Uterus (tissue), 3 donors: ENCODE measurements at regions not wholly inside any gene's neighbourhood (a gene's known extent, or its start where the extent isn't known, plus 50 kb on each side); places are given as distances from the start of the nearest gene placed in this dataset.

Experiments
- DNase-seq, 2 donors: peaks; one replicate each; pipeline ENCODE4 v3.0.0-alpha.2; 2019 to 2020
- H3K27ac ChIP-seq, 2 donors: fragments of 200-600 bp; sonication (generic); 1 replicate in 1 of 2; 2 replicates in 1 of 2; pipeline ENCODE4 v1.5.1; 2016 to 2018
- H3K27me3 ChIP-seq, 2 donors: fragments of 200-600 bp; sonication (generic); one replicate each; pipeline ENCODE4 v1.5.1; 2018 to 2019; ENCODE audit warnings: control low read depth in 1 of 2
- H3K36me3 ChIP-seq, 2 donors: fragments of 200-600 bp; sonication (generic); one replicate each; pipeline ENCODE4 v1.5.1; 2019; ENCODE audit warnings: control low read depth in 1 of 2
- H3K4me1 ChIP-seq, 2 donors: fragments of 200-600 bp; sonication (generic); one replicate each; pipeline ENCODE4 v1.5.1; 2018 to 2019; ENCODE audit warnings: control low read depth in 1 of 2
- H3K4me3 ChIP-seq, 2 donors: fragments of 200-600 bp; sonication (generic); 1 replicate in 1 of 2; 2 replicates in 1 of 2; pipeline ENCODE4 v1.5.1; 2018 to 2019; ENCODE audit warnings: mild to moderate bottlenecking in 1 of 2
- H3K9me3 ChIP-seq, 2 donors: fragments of 200-600 bp; sonication (generic); one replicate each; pipeline ENCODE4 v1.5.1; 2019; ENCODE audit warnings: control low read depth in 1 of 2
- POLR2A ChIP-seq, 2 donors: fragments of 450-650 bp; IDR thresholded peaks; one replicate each; pipeline ENCODE4 v1.6.1; 2016; ENCODE audit warnings: antibody characterized with exemption in 2 of 2, mild to moderate bottlenecking in 1 of 2, moderate library complexity in 1 of 2
- intact Hi-C: fragments of 100-400 bp; cut with DNase I; formaldehyde crosslinking; loops from one replicate; pipeline ENCODE4 v1.15.1; 2023; ENCODE audit warnings: low total_unique reads
- TF ChIP-seq, protein P1 (sequence below), 4 experiments: fragments of 200-600 bp in 2 of 4; fragments of 450-650 bp in 2 of 4; sonication (generic) in 2 of 4; IDR thresholded peaks; one replicate each; pipeline ENCODE4 v1.5.1; 2016 to 2019; ENCODE audit warnings: antibody characterized with exemption in 4 of 4, mild to moderate bottlenecking in 2 of 4, moderate library complexity in 1 of 4
- donor health status: DM: yes; HTN: yes; CAD: no.

- H3K27ac ChIP-seq = no peak overlapping the region
- H3K36me3 ChIP-seq = no peaks in the 10 kb centered on the region
- no peaks in the 10 kb centered on the region for H3K27me3 ChIP-seq
- no peaks in the 10 kb centered on the region for H3K9me3 ChIP-seq
- intact Hi-C loops = no loop called here
- no peak for DNase-seq
- no peaks in the 10 kb centered on the region for H3K4me1 ChIP-seq
- TF ChIP-seq, protein P1, sequence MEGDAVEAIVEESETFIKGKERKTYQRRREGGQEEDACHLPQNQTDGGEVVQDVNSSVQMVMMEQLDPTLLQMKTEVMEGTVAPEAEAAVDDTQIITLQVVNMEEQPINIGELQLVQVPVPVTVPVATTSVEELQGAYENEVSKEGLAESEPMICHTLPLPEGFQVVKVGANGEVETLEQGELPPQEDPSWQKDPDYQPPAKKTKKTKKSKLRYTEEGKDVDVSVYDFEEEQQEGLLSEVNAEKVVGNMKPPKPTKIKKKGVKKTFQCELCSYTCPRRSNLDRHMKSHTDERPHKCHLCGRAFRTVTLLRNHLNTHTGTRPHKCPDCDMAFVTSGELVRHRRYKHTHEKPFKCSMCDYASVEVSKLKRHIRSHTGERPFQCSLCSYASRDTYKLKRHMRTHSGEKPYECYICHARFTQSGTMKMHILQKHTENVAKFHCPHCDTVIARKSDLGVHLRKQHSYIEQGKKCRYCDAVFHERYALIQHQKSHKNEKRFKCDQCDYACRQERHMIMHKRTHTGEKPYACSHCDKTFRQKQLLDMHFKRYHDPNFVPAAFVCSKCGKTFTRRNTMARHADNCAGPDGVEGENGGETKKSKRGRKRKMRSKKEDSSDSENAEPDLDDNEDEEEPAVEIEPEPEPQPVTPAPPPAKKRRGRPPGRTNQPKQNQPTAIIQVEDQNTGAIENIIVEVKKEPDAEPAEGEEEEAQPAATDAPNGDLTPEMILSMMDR (IDR thresholded peaks at IDR 0.05) = no peak
- TF ChIP-seq POLR2A (IDR thresholded peaks at IDR 0.05) = no peak
- no peak overlapping the region for H3K4me3 ChIP-seq
Observed at GRCh38 chr9:108591121-108591520, 264.7 kb downstream of the ACTL7B start.

DNA sequence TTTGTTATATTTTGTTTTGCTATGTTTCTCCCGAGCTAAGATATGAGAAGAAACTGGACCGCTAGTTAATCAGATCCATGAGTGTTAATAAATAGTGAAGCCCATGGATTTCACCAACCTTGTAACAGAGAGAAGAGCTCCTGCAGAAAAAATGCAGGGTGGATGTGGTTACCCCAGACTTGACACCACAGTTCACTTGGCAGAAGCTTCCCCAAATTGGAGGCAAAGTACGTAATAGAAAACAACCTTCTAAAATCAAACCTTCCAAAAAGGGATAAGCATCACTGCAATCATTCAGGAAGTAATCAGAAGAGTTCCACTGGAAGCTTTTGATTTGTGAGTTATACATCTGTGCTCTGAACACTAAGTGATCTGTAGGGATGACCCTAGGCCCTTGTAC lies 267.5 kb downstream of the ACTL7B start:
- intact Hi-C loops = no loop called here
- TF ChIP-seq, protein P1 (IDR thresholded peaks at IDR 0.05) = no peak
- TF ChIP-seq POLR2A (IDR thresholded peaks at IDR 0.05) = no peak

DNA sequence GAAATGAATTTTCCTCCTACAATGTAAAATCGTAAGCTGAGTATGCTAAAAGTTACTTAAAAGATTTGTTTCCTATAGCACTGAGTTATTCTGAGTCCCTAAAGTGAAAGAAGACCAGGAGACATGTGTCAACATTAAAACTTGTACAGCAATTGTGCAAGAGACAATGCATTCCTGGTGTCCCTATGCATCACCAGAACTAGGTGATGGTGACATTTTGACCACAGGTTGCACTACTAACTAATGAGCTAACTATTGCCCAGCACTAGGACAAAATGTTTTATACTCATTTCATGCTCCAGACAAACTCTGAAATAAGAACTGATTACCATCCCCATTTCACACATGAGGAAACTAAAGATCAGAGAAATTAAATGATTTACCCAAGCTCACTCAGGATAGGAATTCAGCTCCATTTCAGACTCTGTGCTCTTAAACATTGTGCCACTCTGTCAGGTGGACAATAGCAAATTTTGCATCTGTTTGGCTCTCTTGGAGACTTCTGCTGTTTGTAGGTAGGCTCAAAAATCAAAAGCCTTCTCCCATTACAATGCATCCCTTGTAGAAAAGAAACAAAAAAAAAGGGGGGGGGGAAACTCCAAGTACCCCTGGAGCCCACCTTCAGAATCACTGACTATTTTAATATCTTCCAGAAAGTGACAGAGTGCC lies 269.2 kb downstream of the ACTL7B start:
- Histone ChIP-seq H3K27me3 (no peaks in the 10 kb centered on the region), H3K27ac (no peak overlapping the region), H3K4me3 (no peak overlapping the region), H3K4me1 (no peaks in the 10 kb centered on the region), H3K9me3 (no peaks in the 10 kb centered on the region), H3K36me3 (no peaks in the 10 kb centered on the region)
- TF ChIP-seq, protein P1 (IDR thresholded peaks at IDR 0.05) = no peak
- no peak for TF ChIP-seq POLR2A (IDR thresholded peaks at IDR 0.05)
- no peak for DNase-seq
- intact Hi-C loops = no loop called here

More for the DNA sequence above, 267.5 kb downstream of the ACTL7B start:
- Histone ChIP-seq H3K4me3 (no peak overlapping the region), H3K4me1 (no peaks in the 10 kb centered on the region), H3K9me3 (no peaks in the 10 kb centered on the region), H3K27me3 (no peaks in the 10 kb centered on the region), H3K36me3 (no peaks in the 10 kb centered on the region), H3K27ac (no peak overlapping the region)
- no peak for DNase-seq

GRCh38 chr9:108584860-108585259 lies 270.9 kb downstream of the ACTL7B start:
- Histone ChIP-seq H3K9me3 (no peaks in the 10 kb centered on the region), H3K27me3 (no peaks in the 10 kb centered on the region), H3K27ac (no peak overlapping the region), H3K4me1 (no peaks in the 10 kb centered on the region), H3K4me3 (no peak overlapping the region), H3K36me3 (no peaks in the 10 kb centered on the region)
- no peak for TF ChIP-seq POLR2A (IDR thresholded peaks at IDR 0.05)
- TF ChIP-seq, protein P1 (IDR thresholded peaks at IDR 0.05) = no peak
- intact Hi-C loops = no loop called here
- DNase-seq = no peak

- H3K36me3 ChIP-seq = no peaks in the 10 kb centered on the region
- DNase-seq = no peak
- H3K27me3 ChIP-seq = no peaks in the 10 kb centered on the region
- no peaks in the 10 kb centered on the region for H3K4me1 ChIP-seq
- no peak overlapping the region for H3K27ac ChIP-seq
- H3K4me3 ChIP-seq = no peak overlapping the region
- no peak for TF ChIP-seq POLR2A (IDR thresholded peaks at IDR 0.05)
- TF ChIP-seq, protein P1 (IDR thresholded peaks at IDR 0.05) = no peak
- intact Hi-C loops = no loop called here
- no peaks in the 10 kb centered on the region for H3K9me3 ChIP-seq
Observed at GRCh38 chr9:108582726-108583125, 273.1 kb downstream of the ACTL7B start.
